ENCODE measurements at regions not wholly inside any gene's neighbourhood (a gene's known extent, or its start where the extent isn't known, plus 50 kb on each side); places are given as distances from the start of the nearest gene placed in this dataset.
"Not testable (repeated sequence)": the region's sequence is repeated elsewhere in the genome, so short reads cannot be mapped to it uniquely, and the experiment has no call there.

DNA sequence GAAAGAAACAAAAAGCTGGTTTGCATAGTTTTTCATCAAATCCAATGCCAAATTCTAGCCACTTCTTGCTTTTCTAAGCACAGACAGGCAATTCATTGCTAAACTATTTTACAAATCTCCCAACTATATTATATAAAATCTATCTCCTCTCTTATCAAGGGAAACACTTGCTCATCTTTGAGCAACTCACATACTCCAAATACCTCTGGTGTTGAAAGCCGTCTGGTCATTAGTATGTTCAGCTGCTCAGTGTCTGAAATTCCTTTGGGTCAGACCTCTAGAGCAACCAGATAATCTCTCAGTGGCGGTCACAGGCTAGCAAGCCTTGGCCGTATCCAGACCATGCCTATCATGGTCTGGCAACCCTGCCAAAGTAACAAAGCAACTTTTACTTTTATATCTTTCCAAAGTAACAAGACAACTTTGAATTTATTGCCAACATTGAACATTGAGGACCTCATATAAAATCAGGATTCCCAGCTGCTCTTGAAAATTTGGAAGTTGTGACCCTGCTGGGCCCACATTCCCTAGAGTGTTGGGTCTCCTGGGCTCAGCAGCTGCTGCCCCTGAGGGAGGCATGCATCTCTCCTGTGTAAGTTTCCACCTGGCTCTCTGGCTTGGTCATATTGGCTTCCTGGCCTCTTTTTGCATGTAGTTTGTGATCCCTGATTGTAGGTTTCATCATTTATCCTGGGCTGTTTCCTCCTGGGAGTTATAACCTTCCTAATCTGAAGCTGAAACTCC, 56.8 kb upstream of the LANCL2 start:
- Mint-ChIP-seq H3K4me3 (ENCODE audit: unreplicated experiment) (no peak overlapping the region), H3K36me3 (ENCODE audit: low read depth, unreplicated experiment) (peaks cover 3% of the 10 kb centered on the region), H3K9me3 (ENCODE audit: unreplicated experiment) (peaks cover 17% of the 10 kb centered on the region), H3K27ac (ENCODE audit: unreplicated experiment) (no peak overlapping the region), H3K27me3 (ENCODE audit: unreplicated experiment) (no peaks in the 10 kb centered on the region), H3K4me1 (ENCODE audit: unreplicated experiment) (no peaks in the 10 kb centered on the region)
- DNase-seq (ENCODE audit: low spot score): no peak
- TF ChIP-seq, protein P1, sequence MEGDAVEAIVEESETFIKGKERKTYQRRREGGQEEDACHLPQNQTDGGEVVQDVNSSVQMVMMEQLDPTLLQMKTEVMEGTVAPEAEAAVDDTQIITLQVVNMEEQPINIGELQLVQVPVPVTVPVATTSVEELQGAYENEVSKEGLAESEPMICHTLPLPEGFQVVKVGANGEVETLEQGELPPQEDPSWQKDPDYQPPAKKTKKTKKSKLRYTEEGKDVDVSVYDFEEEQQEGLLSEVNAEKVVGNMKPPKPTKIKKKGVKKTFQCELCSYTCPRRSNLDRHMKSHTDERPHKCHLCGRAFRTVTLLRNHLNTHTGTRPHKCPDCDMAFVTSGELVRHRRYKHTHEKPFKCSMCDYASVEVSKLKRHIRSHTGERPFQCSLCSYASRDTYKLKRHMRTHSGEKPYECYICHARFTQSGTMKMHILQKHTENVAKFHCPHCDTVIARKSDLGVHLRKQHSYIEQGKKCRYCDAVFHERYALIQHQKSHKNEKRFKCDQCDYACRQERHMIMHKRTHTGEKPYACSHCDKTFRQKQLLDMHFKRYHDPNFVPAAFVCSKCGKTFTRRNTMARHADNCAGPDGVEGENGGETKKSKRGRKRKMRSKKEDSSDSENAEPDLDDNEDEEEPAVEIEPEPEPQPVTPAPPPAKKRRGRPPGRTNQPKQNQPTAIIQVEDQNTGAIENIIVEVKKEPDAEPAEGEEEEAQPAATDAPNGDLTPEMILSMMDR (IDR thresholded peaks at IDR 0.05; ENCODE audit: unreplicated experiment): no peak

DNA sequence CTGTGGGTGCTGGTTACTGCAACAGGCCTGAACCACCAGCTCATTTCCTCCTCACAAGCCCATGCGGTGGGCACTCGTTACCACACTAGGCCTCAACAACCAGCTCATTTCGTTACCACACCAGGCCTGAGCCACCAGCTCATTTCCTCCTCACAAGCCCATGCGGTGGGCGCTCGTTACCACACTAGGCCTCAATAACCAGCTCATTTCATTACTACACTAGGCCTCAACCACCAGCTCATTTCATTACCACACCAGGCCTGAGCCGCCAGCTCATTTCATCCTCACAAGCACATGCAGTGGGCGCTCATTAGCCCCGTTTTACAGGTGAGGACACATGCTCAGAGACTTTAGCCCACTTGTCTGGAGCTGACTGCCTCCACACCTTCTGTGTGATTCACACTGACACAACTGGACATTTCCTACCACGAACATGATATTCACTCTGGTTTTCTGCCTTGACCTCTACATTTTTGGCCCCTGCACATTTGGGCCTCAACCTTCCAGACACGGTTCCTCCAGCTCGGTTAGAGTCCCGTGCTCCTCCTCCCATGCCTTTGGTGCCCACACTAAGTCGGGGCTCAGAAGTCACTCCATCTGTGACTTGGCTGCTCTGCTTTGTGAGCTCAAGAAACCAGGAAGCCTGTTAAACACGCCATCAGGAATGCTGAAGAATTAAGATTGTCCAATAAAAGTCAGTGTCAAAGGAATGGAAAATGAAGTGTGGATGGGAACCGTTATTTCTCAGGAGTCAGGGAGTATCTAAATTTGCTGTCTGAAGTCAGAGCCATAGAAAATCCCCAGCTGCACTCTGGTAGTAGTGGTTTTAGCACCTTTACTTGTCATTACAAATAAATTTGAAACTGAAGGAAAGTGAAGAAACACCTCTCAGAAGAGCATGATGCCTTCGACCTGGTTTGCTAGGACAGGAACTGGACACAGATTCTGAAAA, 55.8 kb upstream of the LANCL2 start:
- DNase-seq (ENCODE audit: low spot score): no peak
- TF ChIP-seq, protein P1 (IDR thresholded peaks at IDR 0.05; ENCODE audit: unreplicated experiment): no peak
- Mint-ChIP-seq H3K4me1 (ENCODE audit: unreplicated experiment) (no peaks in the 10 kb centered on the region), H3K9me3 (ENCODE audit: unreplicated experiment) (peaks cover 17% of the 10 kb centered on the region), H3K36me3 (ENCODE audit: low read depth, unreplicated experiment) (peaks cover 3% of the 10 kb centered on the region), H3K4me3 (ENCODE audit: unreplicated experiment) (no peak overlapping the region), H3K27me3 (ENCODE audit: unreplicated experiment) (no peaks in the 10 kb centered on the region), H3K27ac (ENCODE audit: unreplicated experiment) (no peak overlapping the region)

DNA sequence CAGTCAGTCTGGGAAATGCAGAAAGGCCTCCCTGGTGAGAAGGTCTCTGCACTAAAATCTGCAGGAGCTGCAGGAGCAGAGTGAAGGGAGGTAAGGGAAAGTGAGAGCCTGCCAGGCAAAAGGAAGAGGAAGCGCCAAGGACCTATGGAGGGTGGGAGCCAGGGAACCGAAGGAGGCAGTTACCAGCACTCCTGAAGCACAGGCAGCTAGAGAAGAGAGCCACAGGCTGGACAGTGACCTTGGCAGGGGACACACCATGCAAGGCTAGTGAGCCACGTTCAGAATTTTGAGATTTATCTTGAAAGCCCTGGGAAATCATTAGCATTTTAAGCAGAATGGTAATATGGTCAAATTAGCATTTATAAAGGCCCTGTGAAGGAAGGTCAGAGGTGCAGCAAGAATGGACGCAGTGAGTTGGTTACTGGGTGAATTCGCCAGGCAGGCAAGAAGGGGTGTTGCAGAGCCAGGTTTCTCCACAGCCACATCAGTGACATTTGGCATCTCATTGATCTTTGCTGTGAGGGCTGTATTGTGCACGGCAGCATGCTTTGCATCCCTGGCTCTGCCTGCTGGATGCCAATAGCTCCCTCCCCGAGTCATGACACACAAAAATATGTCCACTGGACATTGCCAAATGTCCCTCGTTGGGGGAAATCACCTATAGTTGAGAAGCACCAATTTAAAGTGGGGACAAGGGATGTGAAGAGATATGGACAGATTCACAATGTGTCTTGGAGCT, 54.7 kb upstream of the LANCL2 start:
- H3K9me3 Mint-ChIP-seq (ENCODE audit: unreplicated experiment): peaks cover 17% of the 10 kb centered on the region

DNA sequence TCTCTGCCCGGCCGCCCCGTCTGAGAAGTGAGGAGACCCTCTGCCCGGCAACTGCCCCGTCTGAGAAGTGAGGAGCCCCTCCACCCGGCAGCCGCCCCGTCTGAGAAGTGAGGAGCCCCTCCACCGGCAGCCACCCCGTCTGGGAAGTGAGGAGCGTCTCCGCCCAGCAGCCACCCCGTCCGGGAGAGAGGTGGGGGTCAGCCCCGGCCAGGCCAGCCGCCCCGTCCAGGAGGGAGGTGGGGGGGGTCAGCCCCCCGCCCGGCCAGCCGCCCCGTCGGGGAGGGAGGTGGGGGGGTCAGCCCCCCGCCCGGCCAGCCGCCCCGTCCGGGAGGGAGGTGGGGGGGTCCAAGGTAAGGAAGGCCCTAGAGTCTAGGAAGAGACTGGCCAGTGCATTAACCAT, 53.2 kb upstream of the LANCL2 start:
- DNase-seq (ENCODE audit: low spot score); H3K4me3 Mint-ChIP-seq (ENCODE audit: unreplicated experiment): not testable (repeated sequence)

More for the DNA sequence above, 54.7 kb upstream of the LANCL2 start:
- Mint-ChIP-seq H3K4me3 (ENCODE audit: unreplicated experiment) (no peak overlapping the region), H3K27ac (ENCODE audit: unreplicated experiment) (no peak overlapping the region), H3K36me3 (ENCODE audit: low read depth, unreplicated experiment) (peaks cover 3% of the 10 kb centered on the region), H3K4me1 (ENCODE audit: unreplicated experiment) (no peaks in the 10 kb centered on the region), H3K27me3 (ENCODE audit: unreplicated experiment) (no peaks in the 10 kb centered on the region)
- TF ChIP-seq, protein P1 (IDR thresholded peaks at IDR 0.05; ENCODE audit: unreplicated experiment): no peak
- no peak for DNase-seq (ENCODE audit: low spot score)

DNA sequence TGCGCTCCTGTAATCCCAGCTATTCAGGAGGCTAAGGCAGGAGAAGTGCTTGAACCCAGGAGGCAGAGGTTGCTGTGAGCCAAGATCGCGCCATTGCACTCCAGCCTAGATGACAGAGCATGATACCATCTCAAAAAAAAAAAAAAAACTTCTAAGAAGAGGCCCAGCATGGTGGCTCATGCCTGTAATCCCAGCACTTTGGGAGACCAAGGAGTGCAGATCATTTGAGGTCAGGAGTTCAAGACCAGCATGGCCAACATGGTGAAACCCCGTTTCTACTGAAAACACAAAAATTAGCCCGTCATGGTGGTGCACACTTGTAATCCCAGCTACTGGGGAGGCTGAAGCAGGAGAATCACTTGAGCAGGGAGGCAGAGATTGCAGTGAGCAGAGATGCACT, 51.5 kb upstream of the LANCL2 start:
- H3K4me3 Mint-ChIP-seq (ENCODE audit: unreplicated experiment); H3K27ac Mint-ChIP-seq (ENCODE audit: unreplicated experiment); DNase-seq (ENCODE audit: low spot score); H3K27me3 Mint-ChIP-seq (ENCODE audit: unreplicated experiment); H3K4me1 Mint-ChIP-seq (ENCODE audit: unreplicated experiment); H3K36me3 Mint-ChIP-seq (ENCODE audit: low read depth, unreplicated experiment): not testable (repeated sequence)
- H3K9me3 Mint-ChIP-seq (ENCODE audit: unreplicated experiment): peaks cover 17% of the 10 kb centered on the region

More for the DNA sequence above, 53.2 kb upstream of the LANCL2 start:
- peaks cover 17% of the 10 kb centered on the region for H3K9me3 Mint-ChIP-seq (ENCODE audit: unreplicated experiment)
- H3K36me3 Mint-ChIP-seq (ENCODE audit: low read depth, unreplicated experiment); H3K4me1 Mint-ChIP-seq (ENCODE audit: unreplicated experiment); H3K27ac Mint-ChIP-seq (ENCODE audit: unreplicated experiment); H3K27me3 Mint-ChIP-seq (ENCODE audit: unreplicated experiment): not testable (repeated sequence)
